ENCODE measurements at regions not wholly inside any gene's neighbourhood (a gene's known extent, or its start where the extent isn't known, plus 50 kb on each side); places are given as distances from the start of the nearest gene placed in this dataset.

DNA sequence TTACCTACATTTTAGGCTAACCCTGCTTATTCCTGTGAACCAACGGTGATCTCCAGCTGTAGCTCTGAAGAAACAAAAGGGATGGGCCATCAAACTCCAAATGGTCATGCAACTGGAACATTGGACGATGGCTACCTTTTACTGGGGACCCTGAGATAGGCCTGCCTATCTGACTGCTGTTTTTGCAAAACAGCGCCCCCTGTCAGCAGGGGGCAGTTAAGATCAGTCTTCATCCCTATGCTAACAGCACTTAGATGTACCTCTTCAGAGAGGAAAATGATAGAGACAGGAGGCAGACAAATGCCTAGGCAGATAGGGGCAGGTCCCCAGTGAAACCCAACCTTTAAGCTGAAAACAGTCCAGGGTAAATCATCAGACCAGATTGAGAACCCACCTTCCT lies 1085.4 kb upstream of the SORCS1 start:
- DNase-seq = no peak
- ATAC-seq = no peak
- Histone ChIP-seq H3K36me3 (ENCODE audit: low read depth) (no peaks in the 10 kb centered on the region), H3K4me1 (ENCODE audit: low read depth) (no peaks in the 10 kb centered on the region), H3K4me3 (no peak overlapping the region), H3K9me3 (peaks cover 25% of the 10 kb centered on the region)
- intact Hi-C loops (cut with DNase I, micrococcal nuclease) = no loop called here
- TF ChIP-seq CTCF (IDR thresholded peaks at IDR 0.05) = no peak

- H3K9me3 ChIP-seq = peaks cover 38% of the 10 kb centered on the region
- H3K4me1 ChIP-seq (ENCODE audit: low read depth) = no peaks in the 10 kb centered on the region
- no peaks in the 10 kb centered on the region for H3K36me3 ChIP-seq (ENCODE audit: low read depth)
- DNase-seq (peak in 1 of 3 donors; percentile 21), ATAC-seq (no peak)
- intact Hi-C loops (cut with DNase I, micrococcal nuclease) = no loop called here
- no peak overlapping the region for H3K4me3 ChIP-seq
- TF ChIP-seq CTCF (IDR thresholded peaks at IDR 0.05) = no peak
These were observed 1080.1 kb upstream of the SORCS1 start for GRCh38 chr10:108244443-108245228.

- peaks cover 18% of the 10 kb centered on the region for H3K9me3 ChIP-seq
- H3K4me3 ChIP-seq = no peak overlapping the region
- no peaks in the 10 kb centered on the region for H3K36me3 ChIP-seq (ENCODE audit: low read depth)
- TF ChIP-seq CTCF (IDR thresholded peaks at IDR 0.05) = no peak
- DNase-seq (no peak), ATAC-seq (no peak)
- intact Hi-C loops (cut with DNase I, micrococcal nuclease) = no loop called here
- no peaks in the 10 kb centered on the region for H3K4me1 ChIP-seq (ENCODE audit: low read depth)
These were observed 1076.7 kb upstream of the SORCS1 start for GRCh38 chr10:108241166-108241565.

DNA sequence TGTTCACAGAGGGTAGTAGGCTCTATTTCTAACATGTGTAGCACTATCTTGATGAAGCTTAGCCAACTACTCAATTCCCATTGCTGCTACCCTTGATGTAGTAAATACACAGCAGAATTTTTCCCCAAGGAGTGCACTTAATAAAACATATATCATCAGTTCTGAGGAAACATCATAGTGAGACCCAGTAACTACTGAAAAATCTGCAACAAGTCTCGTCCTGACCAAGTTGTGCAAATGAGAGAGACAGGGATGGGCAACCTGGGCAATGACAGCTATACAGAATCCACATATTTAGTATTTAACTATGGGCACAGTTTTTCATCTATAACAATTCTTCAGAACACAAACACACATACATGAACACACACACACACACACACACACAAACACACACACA lies 1073.8 kb upstream of the SORCS1 start:
- Histone ChIP-seq H3K4me1 (ENCODE audit: low read depth) (no peaks in the 10 kb centered on the region), H3K4me3 (no peak overlapping the region), H3K9me3 (peaks cover 4% of the 10 kb centered on the region), H3K36me3 (ENCODE audit: low read depth) (no peaks in the 10 kb centered on the region)
- intact Hi-C loops (cut with DNase I, micrococcal nuclease) = no loop called here
- DNase-seq (no peak), ATAC-seq (no peak)
- TF ChIP-seq CTCF (IDR thresholded peaks at IDR 0.05) = no peak

DNA sequence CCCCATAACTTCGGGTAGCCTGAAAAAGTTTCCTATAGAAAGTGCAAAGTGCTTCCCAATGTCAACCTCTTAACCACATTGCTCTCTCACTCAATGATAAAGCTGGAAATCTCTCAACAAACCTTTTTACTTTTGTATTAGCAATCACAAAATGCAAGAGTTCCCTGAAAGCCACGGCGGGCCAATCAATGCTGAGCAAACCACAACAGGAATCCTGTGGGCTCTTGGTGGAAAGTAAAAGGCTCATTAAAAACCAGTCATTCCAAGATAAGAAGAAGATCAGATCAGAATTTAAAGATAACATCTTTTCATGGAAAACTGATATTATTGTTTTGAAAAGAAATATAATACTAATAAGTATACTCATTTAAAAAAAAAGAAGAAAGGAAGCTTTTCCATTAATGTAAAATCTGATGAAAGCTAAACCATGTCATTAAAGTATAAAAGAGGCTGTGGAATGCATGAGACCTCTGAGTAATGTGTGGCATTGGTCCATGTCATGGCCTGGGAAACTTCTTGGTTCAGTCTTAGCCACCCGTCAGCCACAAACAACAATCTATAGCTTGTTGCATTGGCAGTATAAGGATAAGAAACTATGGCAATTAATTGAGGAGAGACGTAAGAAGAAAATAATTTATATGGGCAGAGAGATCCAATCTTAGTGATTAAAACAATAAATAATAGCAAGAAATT lies 1066.1 kb upstream of the SORCS1 start:
- DNase-seq = no peak

More for the DNA sequence above, 1066.1 kb upstream of the SORCS1 start:
- no peaks in the 10 kb centered on the region for H3K36me3 ChIP-seq (ENCODE audit: low read depth)
- no peak for ATAC-seq
- intact Hi-C loops (cut with DNase I, micrococcal nuclease) = no loop called here
- H3K9me3 ChIP-seq = no peaks in the 10 kb centered on the region
- TF ChIP-seq CTCF (IDR thresholded peaks at IDR 0.05) = no peak
- H3K4me3 ChIP-seq = no peak overlapping the region
- H3K4me1 ChIP-seq (ENCODE audit: low read depth) = no peaks in the 10 kb centered on the region

Measured in mucosa of descending colon (tissue), 3 donors.